Small intestine (tissue), 7 donors: ENCODE measurements at regions not wholly inside any gene's neighbourhood (a gene's known extent, or its start where the extent isn't known, plus 50 kb on each side); places are given as distances from the start of the nearest gene placed in this dataset.
A peak's percentile ranks its signal among the peaks of the same experiment; 100 is the strongest.

Experiments
- DNase-seq, 2 donors: peaks; one replicate each; pipeline versions ENCODE4 v3.0.0 to v3.0.0-alpha.2; 2013
- FAIRE-seq: peaks from 2 replicates; lab custom pipeline; 2012; peaks lifted over from hg19 to GRCh38; lab: Jason Lieb, UNC
- H3K27ac ChIP-seq, 3 donors: one replicate each; pipeline ENCODE4 v1.5.1; 2013; ENCODE audit warnings: low read length in 2 of 3, mild to moderate bottlenecking in 2 of 3, control low read depth in 1 of 3, inconsistent platforms in 1 of 3, low read depth in 1 of 3, moderate library complexity in 1 of 3
- H3K27me3 ChIP-seq, 3 donors: one replicate each; pipeline ENCODE4 v1.6.1; 2013; ENCODE audit warnings: low read length in 3 of 3, inconsistent platforms in 1 of 3; ENCODE audit not compliant: control insufficient read depth in 3 of 3, insufficient read depth in 3 of 3
- H3K36me3 ChIP-seq, 3 donors: one replicate each; pipeline ENCODE4 v1.6.1; 2013; ENCODE audit warnings: low read length in 3 of 3, inconsistent platforms in 1 of 3, low read depth in 1 of 3, mild to moderate bottlenecking in 1 of 3, moderate library complexity in 1 of 3; ENCODE audit not compliant: control insufficient read depth in 3 of 3, insufficient read depth in 2 of 3
- H3K4me1 ChIP-seq, 3 donors: one replicate each; pipeline ENCODE4 v1.6.1; 2013; ENCODE audit warnings: low read length in 2 of 3, inconsistent platforms in 1 of 3, low read depth in 1 of 3, mild to moderate bottlenecking in 1 of 3, moderate library complexity in 1 of 3; ENCODE audit not compliant: control insufficient read depth in 3 of 3, insufficient read depth in 2 of 3
- H3K4me3 ChIP-seq, 3 donors: one replicate each; pipeline ENCODE4 v1.5.1; 2013; ENCODE audit warnings: low read length in 3 of 3, control low read depth in 1 of 3, inconsistent platforms in 1 of 3, low read depth in 1 of 3, mild to moderate bottlenecking in 1 of 3, moderate library complexity in 1 of 3
- H3K9me3 ChIP-seq, 2 donors: one replicate each; pipeline ENCODE4 v1.6.1; 2013; ENCODE audit warnings: low read depth in 1 of 2, low read length in 1 of 2; ENCODE audit not compliant: control insufficient read depth in 2 of 2, insufficient read depth in 1 of 2
- WGBS, 3 donors: extraction: QIAGEN DNeasy Blood & Tissue Kit; methylation state at CpG; one replicate each; pipeline ENCODE4 v1.1.7; 2013; 5-methylcytosine and 5-hydroxymethylcytosine counted together
- donor health status: healthy with polysubstance abuse.
- donor health status: control.
- donor health status: control.
- donor health status: Bipolar disorder and iron deficiency.
- donor health status: healthy.

DNA sequence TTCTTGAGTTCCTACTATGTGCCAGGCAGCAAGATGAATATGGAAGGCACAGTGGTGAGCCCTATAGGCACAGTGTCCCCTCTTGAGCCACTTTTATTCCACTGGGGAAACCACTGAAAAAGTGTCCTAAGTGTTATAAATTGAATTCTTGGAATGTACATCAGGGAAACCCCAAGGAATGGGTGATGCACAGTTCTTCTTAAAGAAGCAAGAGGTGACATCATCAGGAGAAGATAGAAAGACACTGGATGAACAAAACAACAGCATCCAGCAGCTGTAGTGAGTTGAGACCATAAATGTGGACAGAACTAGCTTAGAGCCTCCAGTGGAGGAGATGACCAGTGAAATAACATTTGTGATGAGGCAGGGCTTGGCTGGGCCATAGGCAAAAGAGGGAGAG, 199.2 kb upstream of the ANKRD55 start:
- H3K4me1 ChIP-seq = peaks cover 0 to 5% (median 0%) of the 10 kb centered on the region in 3 donors
- no peaks in the 10 kb centered on the region for H3K27me3 ChIP-seq
- no peaks in the 10 kb centered on the region for H3K36me3 ChIP-seq
- FAIRE-seq (no peak), DNase-seq (no peak)
- H3K9me3 ChIP-seq = peaks cover 0 to 5% of the 10 kb centered on the region in 2 donors
- no peak overlapping the region for H3K27ac ChIP-seq
- H3K4me3 ChIP-seq = no peak overlapping the region

DNA sequence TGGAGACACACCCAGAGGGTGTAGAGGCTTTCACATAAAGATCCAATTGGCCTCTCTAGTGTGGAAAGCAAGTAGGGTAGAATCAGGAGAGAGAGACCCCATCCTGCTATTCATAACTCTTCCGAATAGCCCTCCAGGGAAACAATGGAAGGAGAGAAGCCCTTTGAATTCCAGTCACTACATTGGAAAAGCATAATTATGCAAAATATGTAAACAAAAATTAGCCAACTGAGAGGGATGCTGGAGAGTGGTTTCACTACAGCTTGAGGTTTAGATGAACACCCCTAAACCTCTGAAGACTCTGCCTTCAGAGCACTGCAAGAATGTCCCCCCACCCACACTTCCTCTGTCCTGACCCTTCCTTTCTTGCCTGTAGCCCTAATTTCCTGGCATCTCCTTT, 197.3 kb upstream of the ANKRD55 start:
- FAIRE-seq = no peak
- H3K4me1 ChIP-seq = peaks cover 0 to 1% (median 0%) of the 10 kb centered on the region in 3 donors
- H3K9me3 ChIP-seq = peaks cover 0 to 5% of the 10 kb centered on the region in 2 donors
- H3K27me3 ChIP-seq = no peaks in the 10 kb centered on the region
- H3K4me3 ChIP-seq = no peak overlapping the region
- WGBS, 3 donors = 45 to 92% (median 71%) methylated on average over 1 of the region's 1 CpG
- no peak for DNase-seq
- H3K27ac ChIP-seq = no peak overlapping the region
- no peaks in the 10 kb centered on the region for H3K36me3 ChIP-seq

DNA sequence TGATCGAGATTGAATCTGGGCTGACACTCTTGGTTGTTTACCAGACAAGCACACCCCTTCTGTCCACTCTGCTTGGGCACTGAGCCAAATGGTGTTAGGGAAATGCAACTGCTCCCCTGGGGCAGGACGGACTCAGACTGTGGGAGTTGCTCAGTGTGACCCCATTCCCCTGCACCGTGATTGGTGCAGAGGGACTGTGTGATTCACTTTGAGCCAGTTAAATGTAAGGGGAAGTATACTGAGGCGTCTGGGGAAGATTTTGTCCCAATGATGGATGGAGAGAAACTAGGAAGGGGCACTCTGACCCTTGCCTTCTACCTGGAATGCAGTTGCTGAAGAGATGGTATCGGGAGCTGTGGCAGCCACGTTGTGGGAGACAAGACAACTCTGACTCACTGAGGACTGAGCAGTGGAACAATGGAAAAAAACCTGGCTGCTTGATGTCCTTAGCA, 196.0 kb upstream of the ANKRD55 start:
- WGBS, 3 donors = 67 to 78% (median 70%) methylated on average over 6 of the region's 6 CpGs
- H3K36me3 ChIP-seq = no peaks in the 10 kb centered on the region

DNA sequence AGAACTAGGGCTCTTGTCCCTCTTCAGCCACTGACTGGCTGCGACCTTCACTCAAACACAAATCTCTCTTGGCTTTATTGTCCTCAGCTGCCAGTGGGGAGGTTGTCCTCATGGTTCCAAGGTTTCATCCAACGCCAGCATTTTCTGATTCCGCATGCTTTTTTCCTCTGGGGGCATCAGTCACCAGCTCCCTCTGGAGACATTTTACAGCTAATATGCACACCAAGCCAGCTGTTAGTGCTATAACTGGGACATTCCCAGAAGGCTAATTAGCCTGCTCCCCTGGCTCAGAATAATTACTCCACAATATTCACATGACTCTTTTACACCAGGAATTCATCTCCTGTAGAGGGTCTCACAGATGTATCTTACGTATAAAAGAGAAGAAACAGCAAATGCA, 193.6 kb upstream of the ANKRD55 start:
- FAIRE-seq = no peak
- Histone ChIP-seq H3K27ac (no peak overlapping the region), H3K4me3 (no peak overlapping the region), H3K27me3 (no peaks in the 10 kb centered on the region), H3K9me3 (peaks cover 0 to 7% of the 10 kb centered on the region in 2 donors), H3K36me3 (no peaks in the 10 kb centered on the region), H3K4me1 (peaks cover 0 to 12% (median 0%) of the 10 kb centered on the region in 3 donors)
- DNase-seq = no peak
- 88 to 89% (median 89%) methylated on average over 4 of the region's 4 CpGs for WGBS, 3 donors

More for the DNA sequence above, 196.0 kb upstream of the ANKRD55 start:
- Histone ChIP-seq H3K4me3 (no peak overlapping the region), H3K27me3 (no peaks in the 10 kb centered on the region), H3K27ac (no peak overlapping the region), H3K9me3 (peaks cover 0 to 5% of the 10 kb centered on the region in 2 donors), H3K4me1 (no peaks in the 10 kb centered on the region)
- no peak for DNase-seq
- FAIRE-seq = no peak

DNA sequence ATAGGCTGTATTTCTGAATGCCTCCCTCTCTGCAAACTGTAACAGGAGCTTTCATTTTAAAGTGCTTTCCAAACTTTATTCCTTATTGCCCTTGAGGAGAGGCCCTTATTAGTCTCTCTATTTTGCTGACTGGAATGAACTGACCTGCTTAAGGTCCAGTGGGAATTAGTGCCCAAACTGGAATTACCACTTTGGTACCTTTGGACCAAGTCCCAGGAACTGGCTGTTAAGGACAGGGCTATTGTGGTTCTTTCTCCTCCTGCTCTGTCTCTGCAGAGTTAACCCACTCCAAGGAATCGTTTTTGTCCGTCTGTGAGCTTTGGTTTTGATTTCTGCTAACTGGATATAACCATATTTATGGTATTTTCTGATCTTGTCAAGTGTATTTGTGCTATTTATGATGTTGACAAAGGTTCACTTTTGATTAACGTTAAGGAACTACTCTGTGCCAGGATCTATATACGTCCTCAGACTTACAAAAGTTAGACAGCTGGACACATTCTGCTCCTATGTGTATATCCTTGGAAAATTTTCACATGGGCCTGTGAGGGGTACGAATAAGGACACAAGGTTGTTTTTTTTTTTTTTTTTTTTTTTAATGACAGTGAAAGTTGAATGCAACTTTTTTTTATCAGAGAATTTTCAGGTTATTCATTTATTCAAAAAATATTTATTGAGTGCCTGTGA, 189.1 kb upstream of the ANKRD55 start:
- H3K27me3 ChIP-seq = no peaks in the 10 kb centered on the region
- WGBS, 3 donors = 17 to 48% (median 28%) methylated on average over 5 of the region's 5 CpGs
- H3K9me3 ChIP-seq = peaks cover 0 to 18% of the 10 kb centered on the region in 2 donors
- H3K4me1 ChIP-seq = peaks cover 0 to 14% (median 0%) of the 10 kb centered on the region in 3 donors
- no peaks in the 10 kb centered on the region for H3K36me3 ChIP-seq
- DNase-seq (peak; percentile 83 to 88), FAIRE-seq (no peak)
- peak overlapping the region in 1 of 3 donors; percentile 49 for H3K27ac ChIP-seq
- no peak overlapping the region for H3K4me3 ChIP-seq

GRCh38 chr5:56421246-56422075, 188.3 kb upstream of the ANKRD55 start:
- DNase-seq (no peak), FAIRE-seq (no peak)
- WGBS, 3 donors = 51 to 72% (median 64%) methylated on average over 6 of the region's 6 CpGs
- peaks cover 0 to 14% (median 0%) of the 10 kb centered on the region in 3 donors for H3K4me1 ChIP-seq
- H3K27me3 ChIP-seq = no peaks in the 10 kb centered on the region
- H3K4me3 ChIP-seq = no peak overlapping the region
- no peaks in the 10 kb centered on the region for H3K36me3 ChIP-seq
- H3K9me3 ChIP-seq = peaks cover 0 to 18% of the 10 kb centered on the region in 2 donors
- peak overlapping the region in 1 of 3 donors; percentile 49 for H3K27ac ChIP-seq

GRCh38 chr5:56420323-56420722, 187.2 kb upstream of the ANKRD55 start:
- no peak for FAIRE-seq
- Histone ChIP-seq H3K27ac (no peak overlapping the region), H3K9me3 (peaks cover 0 to 18% of the 10 kb centered on the region in 2 donors)

GRCh38 chr5:56419667-56420066, 186.5 kb upstream of the ANKRD55 start:
- FAIRE-seq = no peak
- peaks cover 0 to 29% (median 6%) of the 10 kb centered on the region in 3 donors for H3K4me1 ChIP-seq
- peaks cover 0 to 18% of the 10 kb centered on the region in 2 donors for H3K9me3 ChIP-seq
- 80 to 96% (median 90%) methylated on average over 2 of the region's 2 CpGs for whole genome bisulfite sequencing, 3 donors
- H3K36me3 ChIP-seq = no peaks in the 10 kb centered on the region
- no peaks in the 10 kb centered on the region for H3K27me3 ChIP-seq
- no peak for DNase-seq
- no peak overlapping the region for H3K4me3 ChIP-seq
- no peak overlapping the region for H3K27ac ChIP-seq

More at GRCh38 chr5:56420323-56420722, 187.2 kb upstream of the ANKRD55 start:
- no peak overlapping the region for H3K4me3 ChIP-seq
- H3K4me1 ChIP-seq = peaks cover 0 to 23% (median under 1%) of the 10 kb centered on the region in 3 donors
- no peaks in the 10 kb centered on the region for H3K36me3 ChIP-seq
- H3K27me3 ChIP-seq = no peaks in the 10 kb centered on the region
- DNase-seq = no peak
